Smooth muscle cell (in vitro differentiated cells): ENCODE measurements at regions not wholly inside any gene's neighbourhood (a gene's known extent, or its start where the extent isn't known, plus 50 kb on each side); places are given as distances from the start of the nearest gene placed in this dataset.

Experiments used
- DNase-seq: peaks from one replicate; lab custom pipeline; 2025; ENCODE audit not compliant: unreplicated experiment; lab: John Stamatoyannopoulos, UW
- H2AFZ ChIP-seq: fragments of 200-600 bp; sonication (generic); 2 replicates; pipeline ENCODE4 v1.6.0; 2016; ENCODE audit warnings: antibody characterized with exemption, low read depth, mild to moderate bottlenecking
- H3F3A ChIP-seq: fragments of 200-600 bp; sonication (generic); 2 replicates; pipeline ENCODE4 v1.6.0; 2017; ENCODE audit warnings: antibody characterized with exemption, low read depth
- H3K27ac ChIP-seq: fragments of 200-600 bp; sonication (generic); 2 replicates; pipeline ENCODE4 v1.5.1; 2016; ENCODE audit warnings: low read depth, mild to moderate bottlenecking
- H3K27me3 ChIP-seq: fragments of 200-600 bp; sonication (generic); 2 replicates; pipeline ENCODE4 v1.6.1; 2016; ENCODE audit warnings: low read depth, mild to moderate bottlenecking
- H3K36me3 ChIP-seq: fragments of 200-600 bp; sonication (generic); 2 replicates; pipeline ENCODE4 v1.5.1; 2016; ENCODE audit warnings: low read depth
- H3K4me1 ChIP-seq: fragments of 200-600 bp; sonication (generic); 2 replicates; pipeline ENCODE4 v1.5.1; 2016; ENCODE audit warnings: low read depth
- H3K4me2 ChIP-seq: fragments of 200-600 bp; sonication (generic); 2 replicates; pipeline ENCODE4 v1.6.0; 2016; ENCODE audit warnings: mild to moderate bottlenecking
- H3K4me3 ChIP-seq: fragments of 200-600 bp; sonication (generic); 2 replicates; pipeline ENCODE4 v1.5.1; 2016; ENCODE audit warnings: mild to moderate bottlenecking
- H3K79me2 ChIP-seq: fragments of 200-600 bp; sonication (generic); 2 replicates; pipeline ENCODE4 v1.6.0; 2016; ENCODE audit warnings: low read depth, mild to moderate bottlenecking
- H3K9ac ChIP-seq: fragments of 200-600 bp; sonication (generic); 2 replicates; pipeline ENCODE4 v1.6.0; 2016; ENCODE audit warnings: low read depth
- H3K9me3 ChIP-seq: fragments of 200-600 bp; sonication (generic); replicated peaks from 2 replicates; pipeline ENCODE4 v1.5.1; 2016; ENCODE audit warnings: low read depth
- H4K20me1 ChIP-seq: fragments of 200-600 bp; sonication (generic); 2 replicates; pipeline ENCODE4 v1.6.0; 2016; ENCODE audit warnings: low read depth
- CTCF ChIP-seq: fragments of 200-600 bp; sonication (generic); IDR thresholded peaks from 2 replicates; pipeline ENCODE4 v1.5.1; 2017; ENCODE audit warnings: borderline replicate concordance, mild to moderate bottlenecking, antibody characterized with exemption; ENCODE audit not compliant: insufficient read depth, poor library complexity, severe bottlenecking
- WGBS: methylation state at CpG from one replicate; pipeline ENCODE4 v1.1.7; 2016; ENCODE audit warnings: low lambda C conversion rate; 5-methylcytosine and 5-hydroxymethylcytosine counted together

GRCh38 chr7:25951414-25952260, 200.4 kb upstream of the NFE2L3 start:
- no peak for DNase-seq
- Histone ChIP-seq H3K36me3 (no peaks in the 10 kb centered on the region), H2AFZ (peak overlapping the region; percentile 80), H3K4me1 (peaks cover 19% of the 10 kb centered on the region), H3K9ac (no peak overlapping the region), H3K27me3 (no peaks in the 10 kb centered on the region), H3K9me3 (no peaks in the 10 kb centered on the region), H4K20me1 (peaks cover 29% of the 10 kb centered on the region), H3K79me2 (peaks cover 9% of the 10 kb centered on the region), H3F3A (peaks cover 7% of the 10 kb centered on the region), H3K27ac (no peak overlapping the region), H3K4me2 (peak overlapping the region; percentile 95), H3K4me3 (peak overlapping the region; percentile 74)
- no peak for TF ChIP-seq CTCF
- 12% methylated on average over 34 of the region's 46 CpGs for whole genome bisulfite sequencing

DNA sequence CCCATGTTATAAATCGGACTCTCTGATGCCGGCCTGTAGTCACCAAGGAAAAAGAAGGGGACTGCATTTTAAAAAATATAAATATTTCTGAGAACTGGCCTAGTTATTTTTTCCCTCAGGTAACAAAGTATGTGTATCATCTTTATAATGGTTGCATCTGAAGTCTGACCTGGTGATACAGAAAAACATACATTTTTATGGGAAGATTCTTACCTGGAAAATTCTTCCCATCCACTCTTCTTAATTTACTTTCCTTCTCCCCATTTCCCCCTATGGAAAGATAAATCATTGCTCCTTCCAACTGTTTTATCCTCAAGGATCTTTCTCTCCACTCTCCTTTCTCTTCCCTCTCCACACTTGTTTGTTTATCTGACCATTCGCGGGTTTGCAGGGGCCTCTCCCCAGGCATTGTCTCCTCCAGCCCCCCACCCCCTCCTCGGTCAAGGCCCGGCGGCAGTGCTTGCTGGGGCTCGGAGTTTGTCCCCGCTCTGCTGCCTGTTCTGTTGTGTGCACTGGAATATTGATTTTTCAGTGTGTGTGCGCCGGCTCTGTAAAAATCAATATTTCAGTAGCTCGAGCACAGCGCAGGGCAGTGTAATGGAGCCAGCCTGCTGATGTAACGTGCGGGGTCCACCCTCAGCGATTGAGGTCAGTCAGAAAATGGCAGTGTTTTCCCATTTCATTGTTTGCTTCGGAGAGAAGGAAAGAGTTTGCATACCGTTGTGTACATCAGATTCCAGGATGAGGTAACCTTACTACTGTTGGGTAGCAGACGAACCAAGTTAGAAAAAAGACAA, 199.5 kb upstream of the NFE2L3 start:
- Histone ChIP-seq H3F3A (peaks cover 7% of the 10 kb centered on the region), H3K9ac (no peak overlapping the region), H3K9me3 (no peaks in the 10 kb centered on the region), H3K4me3 (peak overlapping the region; percentile 74), H3K4me2 (peak overlapping the region; percentile 95), H2AFZ (peak overlapping the region; percentile 60), H3K27ac (no peak overlapping the region), H3K27me3 (no peaks in the 10 kb centered on the region), H4K20me1 (peaks cover 21% of the 10 kb centered on the region), H3K36me3 (no peaks in the 10 kb centered on the region), H3K4me1 (peaks cover 19% of the 10 kb centered on the region), H3K79me2 (peaks cover 9% of the 10 kb centered on the region)
- no peak for DNase-seq
- no peak for TF ChIP-seq CTCF
- 74% methylated on average over 19 of the region's 19 CpGs for WGBS

GRCh38 chr7:25953859-25954258, 198.1 kb upstream of the NFE2L3 start:
- H4K20me1 ChIP-seq = peaks cover 7% of the 10 kb centered on the region
- DNase-seq = no peak
- H3K4me2 ChIP-seq = no peak overlapping the region
- no peak overlapping the region for H3K4me3 ChIP-seq
- H3K27me3 ChIP-seq = no peaks in the 10 kb centered on the region
- no peak for TF ChIP-seq CTCF
- peaks cover 8% of the 10 kb centered on the region for H3K4me1 ChIP-seq
- H3K27ac ChIP-seq = no peak overlapping the region
- no peak overlapping the region for H3K9ac ChIP-seq
- H3K9me3 ChIP-seq = no peaks in the 10 kb centered on the region
- WGBS = 100% methylated on average over 1 of the region's 1 CpG
- no peak overlapping the region for H2AFZ ChIP-seq
- peaks cover 9% of the 10 kb centered on the region for H3K79me2 ChIP-seq
- H3F3A ChIP-seq = peaks cover 7% of the 10 kb centered on the region
- H3K36me3 ChIP-seq = no peaks in the 10 kb centered on the region
